SK-N-SH treated with all-trans-retinoic acid at 6 μM for 48 hours (cell line): ENCODE measurements at regions not wholly inside any gene's neighbourhood (a gene's known extent, or its start where the extent isn't known, plus 50 kb on each side); places are given as distances from the start of the nearest gene placed in this dataset.

ENCODE experiments used
- ESRRG ChIP-seq: fragments of 250-450 bp; sonication (Bioruptor Pico); IDR thresholded peaks from 2 replicates; pipeline ENCODE4 v1.6.1; 2021; ENCODE audit warnings: mild to moderate bottlenecking
- OSR1 ChIP-seq: fragments of 250-450 bp; sonication (Bioruptor Pico); IDR thresholded peaks from 2 replicates; pipeline ENCODE4 v1.8.0; 2022; ENCODE audit warnings: moderate library complexity, mild to moderate bottlenecking, inconsistent platforms
- RARB ChIP-seq: fragments of 250-450 bp; sonication (Bioruptor Pico); IDR thresholded peaks from 2 replicates; pipeline ENCODE4 v1.8.0; 2021; ENCODE audit warnings: mild to moderate bottlenecking, moderate library complexity
- TCF4 ChIP-seq: fragments of 250-450 bp; sonication (Bioruptor Pico); IDR thresholded peaks from 2 replicates; pipeline ENCODE4 v1.8.0; 2021; ENCODE audit warnings: mild to moderate bottlenecking, moderate library complexity, borderline replicate concordance
- TOX ChIP-seq: fragments of 250-450 bp; sonication (Bioruptor Pico); IDR thresholded peaks from 2 replicates; pipeline ENCODE4 v1.8.0; 2021; ENCODE audit warnings: mild to moderate bottlenecking, moderate library complexity, borderline replicate concordance
- ZFP3 ChIP-seq: fragments of 250-450 bp; sonication (Bioruptor Pico); IDR thresholded peaks from 2 replicates; pipeline ENCODE4 v1.5.0; 2020; ENCODE audit warnings: mild to moderate bottlenecking, moderate library complexity
- ZNF70 ChIP-seq: fragments of 450-650 bp; formaldehyde crosslinking; IDR thresholded peaks from 2 replicates; pipeline ENCODE4 v1.5.0; 2020; ENCODE audit warnings: mild to moderate bottlenecking, moderate library complexity
- ZNF8 ChIP-seq: fragments of 450-650 bp; formaldehyde crosslinking; IDR thresholded peaks from 2 replicates; pipeline ENCODE4 v1.5.0; 2020; ENCODE audit warnings: mild to moderate bottlenecking, moderate library complexity
- TF ChIP-seq, protein P1 (sequence below): fragments of 250-450 bp; sonication (Bioruptor Pico); IDR thresholded peaks from 2 replicates; pipeline ENCODE4 v1.5.1; 2020; ENCODE audit warnings: low read depth, mild to moderate bottlenecking, moderate library complexity
- TF ChIP-seq, protein P2 (sequence below): fragments of 250-450 bp; sonication (Bioruptor Pico); IDR thresholded peaks from 2 replicates; pipeline ENCODE4 v1.8.0; 2020; ENCODE audit warnings: mild to moderate bottlenecking, moderate library complexity, borderline replicate concordance

GRCh38 chr11:42049186-42049585 lies 589.7 kb upstream of the LRRC4C start:
- no peak for TF ChIP-seq OSR1 (CRISPR knock-in tag)
- no peak for TF ChIP-seq TOX
- TF ChIP-seq ZNF70 (CRISPR knock-in tag), result no peak
- no peak for TF ChIP-seq TCF4 (CRISPR knock-in tag)
- TF ChIP-seq RARB (CRISPR knock-in tag), result no peak
- TF ChIP-seq, protein P1, sequence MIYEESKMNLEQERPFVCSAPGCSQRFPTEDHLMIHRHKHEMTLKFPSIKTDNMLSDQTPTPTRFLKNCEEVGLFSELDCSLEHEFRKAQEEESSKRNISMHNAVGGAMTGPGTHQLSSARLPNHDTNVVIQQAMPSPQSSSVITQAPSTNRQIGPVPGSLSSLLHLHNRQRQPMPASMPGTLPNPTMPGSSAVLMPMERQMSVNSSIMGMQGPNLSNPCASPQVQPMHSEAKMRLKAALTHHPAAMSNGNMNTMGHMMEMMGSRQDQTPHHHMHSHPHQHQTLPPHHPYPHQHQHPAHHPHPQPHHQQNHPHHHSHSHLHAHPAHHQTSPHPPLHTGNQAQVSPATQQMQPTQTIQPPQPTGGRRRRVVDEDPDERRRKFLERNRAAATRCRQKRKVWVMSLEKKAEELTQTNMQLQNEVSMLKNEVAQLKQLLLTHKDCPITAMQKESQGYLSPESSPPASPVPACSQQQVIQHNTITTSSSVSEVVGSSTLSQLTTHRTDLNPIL (CRISPR knock-in tag), result no peak
- no peak for TF ChIP-seq ESRRG
- TF ChIP-seq ZFP3, result no peak
- no peak for TF ChIP-seq ZNF8 (CRISPR knock-in tag)
- TF ChIP-seq, protein P2, sequence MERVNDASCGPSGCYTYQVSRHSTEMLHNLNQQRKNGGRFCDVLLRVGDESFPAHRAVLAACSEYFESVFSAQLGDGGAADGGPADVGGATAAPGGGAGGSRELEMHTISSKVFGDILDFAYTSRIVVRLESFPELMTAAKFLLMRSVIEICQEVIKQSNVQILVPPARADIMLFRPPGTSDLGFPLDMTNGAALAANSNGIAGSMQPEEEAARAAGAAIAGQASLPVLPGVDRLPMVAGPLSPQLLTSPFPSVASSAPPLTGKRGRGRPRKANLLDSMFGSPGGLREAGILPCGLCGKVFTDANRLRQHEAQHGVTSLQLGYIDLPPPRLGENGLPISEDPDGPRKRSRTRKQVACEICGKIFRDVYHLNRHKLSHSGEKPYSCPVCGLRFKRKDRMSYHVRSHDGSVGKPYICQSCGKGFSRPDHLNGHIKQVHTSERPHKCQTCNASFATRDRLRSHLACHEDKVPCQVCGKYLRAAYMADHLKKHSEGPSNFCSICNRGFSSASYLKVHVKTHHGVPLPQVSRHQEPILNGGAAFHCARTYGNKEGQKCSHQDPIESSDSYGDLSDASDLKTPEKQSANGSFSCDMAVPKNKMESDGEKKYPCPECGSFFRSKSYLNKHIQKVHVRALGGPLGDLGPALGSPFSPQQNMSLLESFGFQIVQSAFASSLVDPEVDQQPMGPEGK (CRISPR knock-in tag), result no peak
